ENCODE measurements at regions not wholly inside any gene's neighbourhood (a gene's known extent, or its start where the extent isn't known, plus 50 kb on each side); places are given as distances from the start of the nearest gene placed in this dataset.

DNA sequence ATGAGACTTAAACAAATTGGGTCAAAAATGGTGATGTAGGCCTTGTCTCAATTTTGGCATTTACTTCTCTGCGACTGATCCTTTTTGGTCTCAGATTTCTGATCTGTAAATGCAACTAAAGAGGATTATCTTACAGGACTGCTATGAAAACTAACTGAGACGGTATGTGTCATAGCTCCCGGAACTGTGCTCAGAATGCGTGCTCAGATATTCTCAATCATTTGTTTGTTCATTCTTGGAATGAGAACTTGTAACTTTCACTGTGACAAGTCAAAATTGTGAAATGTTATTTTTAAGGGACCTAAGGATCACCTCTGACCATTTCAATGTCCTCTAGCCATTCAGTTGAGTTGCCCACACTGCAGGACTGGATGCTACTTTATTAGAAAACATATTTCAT, 498.2 kb upstream of the PIK3C3 start:
- no peak for TF ChIP-seq FOXA1 (IDR thresholded peaks at IDR 0.05)
- TF ChIP-seq ARNT (IDR thresholded peaks at IDR 0.05) = no peak
- no peak for TF ChIP-seq PKNOX1 (IDR thresholded peaks at IDR 0.05)
- no peak for TF ChIP-seq BHLHE40 (IDR thresholded peaks at IDR 0.05; ENCODE audit: borderline replicate concordance)
- no peak for TF ChIP-seq ELF4 (IDR thresholded peaks at IDR 0.05)
- TF ChIP-seq SP1 (IDR thresholded peaks at IDR 0.05) = no peak

Measured in HEK293T (cell line).